IPS DF 19.7 (cell line): ENCODE measurements at regions not wholly inside any gene's neighbourhood (a gene's known extent, or its start where the extent isn't known, plus 50 kb on each side); places are given as distances from the start of the nearest gene placed in this dataset.
"Not testable (repeated sequence)": the region's sequence is repeated elsewhere in the genome, so short reads cannot be mapped to it uniquely, and the experiment has no call there.

Source experiments
- DNase-seq: peaks from one replicate; pipeline ENCODE4 v3.0.0-alpha.2; 2013; ENCODE audit warnings: low read depth, low spot score

DNA sequence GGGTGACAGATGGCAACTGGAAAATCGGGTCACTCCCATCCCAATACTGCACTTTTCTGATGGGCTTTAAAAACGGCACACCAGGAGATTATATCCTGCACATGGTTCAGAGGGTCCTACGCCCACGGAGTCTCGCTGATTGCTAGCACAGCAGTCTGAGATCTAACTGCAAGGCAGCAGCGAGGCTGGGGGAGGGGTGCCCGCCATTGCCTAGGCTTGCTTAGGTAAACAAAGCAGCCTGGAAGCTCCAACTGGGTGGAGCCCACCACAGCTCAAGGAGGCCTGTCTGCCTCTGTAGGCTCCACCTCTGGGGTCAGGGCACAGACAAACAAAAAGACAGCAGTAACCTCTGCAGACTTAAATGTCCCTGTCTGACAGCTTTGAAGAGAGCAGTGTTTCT lies 158.7 kb upstream of the MOCS2 start:
- not testable (repeated sequence) for DNase-seq

DNA sequence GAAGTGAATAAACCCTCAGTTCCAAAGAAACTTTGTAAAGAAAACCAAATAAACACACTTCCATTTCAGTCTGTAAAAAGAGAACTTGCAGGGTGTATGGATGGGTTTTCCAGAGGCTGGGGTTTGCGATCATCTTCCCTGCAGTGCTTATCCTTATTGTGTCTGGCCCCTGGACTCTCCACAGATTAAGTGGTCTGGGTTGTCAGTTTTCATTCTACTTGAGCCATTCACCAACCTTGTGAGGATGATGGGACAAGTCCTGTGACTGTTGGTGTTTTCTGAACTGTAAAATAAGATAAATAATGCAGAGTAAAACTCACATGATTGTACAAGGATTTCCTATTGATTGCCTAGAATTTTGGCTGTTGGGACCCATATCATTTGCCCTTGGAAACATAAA lies 166.1 kb upstream of the MOCS2 start:
- DNase-seq = no peak

DNA sequence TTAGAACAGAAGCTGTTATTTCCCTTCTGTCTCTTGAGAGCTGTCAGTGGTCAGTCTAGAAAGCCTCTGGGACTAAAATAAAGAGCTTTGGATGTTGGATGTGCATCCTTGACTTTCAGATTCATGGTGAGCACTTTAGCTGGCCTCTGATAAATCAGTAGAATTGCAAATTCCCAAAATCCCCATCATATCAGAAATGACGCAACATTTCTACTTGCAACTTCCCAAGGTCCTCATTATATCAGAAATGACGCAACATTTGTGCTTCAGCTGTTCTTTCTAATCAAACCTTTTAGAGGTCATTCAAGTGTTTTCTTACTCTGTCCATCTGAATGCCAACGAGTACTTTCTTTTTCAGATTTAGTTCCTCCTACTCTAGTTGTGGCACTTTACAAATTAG lies 167.3 kb upstream of the MOCS2 start:
- DNase-seq = no peak

DNA sequence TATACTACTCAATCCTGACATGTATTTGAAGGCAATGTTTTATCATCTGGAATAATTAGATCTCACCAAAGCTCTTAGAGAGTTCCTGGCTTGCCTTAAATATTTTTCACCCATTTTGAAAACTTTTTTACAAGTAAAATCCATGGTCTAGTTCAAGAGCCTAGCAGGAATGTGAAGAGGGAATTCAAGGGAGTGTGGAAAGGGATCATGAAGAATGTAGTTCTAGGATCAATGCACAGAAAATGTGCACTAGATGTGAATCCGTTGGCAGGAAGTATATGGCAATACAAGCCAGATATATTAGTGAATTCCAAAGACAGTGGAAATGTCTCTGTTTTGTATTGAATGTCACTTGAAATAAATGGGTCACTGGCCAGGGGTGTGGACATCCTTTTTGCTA lies 167.9 kb upstream of the MOCS2 start:
- DNase-seq = no peak

DNA sequence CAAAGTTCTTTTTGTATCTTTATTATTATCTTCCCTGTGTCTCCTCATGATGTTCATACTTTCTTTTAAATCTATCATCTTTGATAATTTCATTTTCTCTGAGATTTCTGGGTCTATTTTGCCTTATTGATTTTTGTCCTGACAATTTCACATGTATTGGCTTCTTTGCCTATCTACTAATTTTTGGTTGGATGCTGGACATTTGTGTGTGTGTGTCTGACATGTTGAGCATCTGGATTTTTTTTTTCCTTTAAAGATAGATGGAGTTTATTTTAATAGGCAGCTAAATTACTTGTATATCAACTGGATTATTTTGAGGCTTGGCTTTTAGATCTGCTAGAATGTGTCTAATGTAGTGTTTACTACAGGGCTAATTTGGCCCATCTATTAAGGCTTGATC lies 178.0 kb upstream of the MOCS2 start:
- DNase-seq = no peak

DNA sequence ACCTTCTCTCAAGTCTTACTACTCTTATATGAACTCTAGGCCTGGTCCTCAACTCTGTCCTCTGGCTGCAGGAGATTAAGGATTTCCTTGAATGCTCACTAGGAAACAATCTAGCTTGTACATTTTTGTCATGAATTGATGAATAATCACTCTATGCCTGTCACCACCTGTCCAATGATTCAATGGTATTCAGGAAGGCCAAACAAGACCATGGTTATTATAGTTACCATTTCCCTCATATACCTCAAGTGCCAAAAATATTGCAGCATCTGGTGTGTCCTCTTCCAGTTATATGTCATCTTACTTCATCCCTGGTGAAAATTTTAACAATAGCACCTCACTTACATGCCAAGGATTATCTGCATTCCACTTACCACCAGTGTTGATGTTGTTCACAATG lies 179.0 kb upstream of the MOCS2 start:
- no peak for DNase-seq

DNA sequence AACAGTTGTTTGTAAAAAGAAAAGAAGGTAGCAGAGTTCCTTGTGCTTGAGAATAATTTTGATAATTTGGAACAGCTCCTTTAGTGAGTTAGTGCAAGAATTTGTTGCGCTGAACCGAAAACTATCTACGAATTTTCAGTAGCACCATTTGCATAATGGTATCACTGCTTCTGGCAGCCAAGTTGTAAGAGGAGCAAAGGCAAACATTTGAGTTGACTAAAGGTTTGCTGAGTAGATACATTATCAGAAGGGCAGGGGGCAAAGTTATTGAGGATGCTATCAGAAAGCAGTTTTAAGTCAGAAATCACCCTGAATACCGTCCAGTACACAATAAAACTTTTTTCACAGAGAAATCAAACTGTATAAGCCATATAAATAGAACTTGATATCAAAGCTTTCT lies 181.5 kb upstream of the MOCS2 start:
- DNase-seq = no peak

DNA sequence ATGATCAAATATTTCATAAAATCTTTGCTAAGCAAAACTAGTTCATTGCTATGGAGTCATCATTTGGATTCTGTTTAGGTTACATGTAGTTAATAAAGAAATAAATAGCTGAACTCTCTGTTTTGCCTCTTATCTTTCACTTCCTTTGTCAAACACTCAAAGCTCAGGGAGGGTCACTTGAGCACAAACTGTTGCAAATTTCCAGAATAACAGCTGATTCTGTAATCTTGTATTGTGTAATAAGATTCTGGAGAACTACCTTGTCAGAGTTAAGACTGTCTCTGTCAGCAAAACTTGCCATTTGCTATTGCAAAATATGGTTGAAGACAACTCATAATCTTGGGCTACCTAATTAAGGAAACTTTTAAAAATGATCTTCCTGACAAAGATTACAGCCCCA lies 182.0 kb upstream of the MOCS2 start:
- no peak for DNase-seq

DNA sequence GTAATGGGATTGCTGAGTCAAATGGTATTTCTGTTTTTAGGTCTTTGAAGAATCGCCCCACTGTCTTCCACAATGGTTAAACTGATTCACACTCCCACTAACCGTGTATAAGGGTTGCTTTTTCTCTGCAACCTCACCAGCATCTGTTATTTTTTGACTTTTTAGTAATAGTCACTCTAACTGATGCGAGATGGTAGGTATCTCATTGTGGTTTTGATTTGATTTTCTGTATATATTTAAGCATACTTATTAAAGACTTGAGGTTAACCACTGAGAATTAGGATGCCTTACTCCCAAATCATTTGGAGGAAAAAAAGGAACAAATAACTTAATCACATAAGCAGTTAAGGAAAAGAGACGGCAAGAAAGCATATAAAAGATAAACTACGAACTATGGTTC lies 181.6 kb upstream of the FST start:
- no peak for DNase-seq

DNA sequence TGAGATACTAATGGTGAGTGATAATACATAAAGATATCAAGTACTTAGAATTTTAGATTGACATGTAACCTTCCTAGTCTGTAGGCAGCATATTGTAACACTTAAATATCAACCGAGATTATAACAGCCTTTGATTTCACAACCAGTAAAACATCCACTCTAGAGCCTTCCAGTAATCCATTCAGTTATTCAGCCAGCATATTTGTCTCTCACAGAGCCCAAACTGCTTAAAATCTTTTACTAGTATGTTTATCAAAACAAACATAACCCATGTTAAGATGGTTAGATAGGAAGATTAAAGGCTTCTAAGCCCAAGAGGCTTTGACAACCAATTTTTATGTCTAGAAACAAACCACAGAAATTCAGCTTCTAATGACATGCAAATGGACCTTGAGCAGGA lies 177.9 kb upstream of the FST start:
- DNase-seq = no peak

DNA sequence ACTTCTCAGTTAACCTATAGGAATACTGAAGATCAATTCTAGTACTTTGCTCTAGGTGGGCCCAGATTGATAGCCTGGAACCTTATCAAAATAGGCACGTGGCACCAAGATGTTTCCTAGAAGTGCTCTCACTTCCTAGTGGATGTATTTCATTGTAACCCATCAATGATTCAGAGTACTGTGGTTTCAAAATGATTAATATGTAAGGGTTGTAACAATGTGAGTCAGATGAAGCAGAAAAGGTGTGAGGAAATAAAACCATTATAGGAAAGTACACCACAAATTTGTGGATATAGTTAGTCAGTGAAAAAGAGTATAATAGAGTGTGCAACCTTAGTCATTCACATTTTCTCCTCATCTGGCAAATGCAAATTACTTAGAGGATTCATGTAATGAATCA lies 177.3 kb upstream of the FST start:
- no peak for DNase-seq

DNA sequence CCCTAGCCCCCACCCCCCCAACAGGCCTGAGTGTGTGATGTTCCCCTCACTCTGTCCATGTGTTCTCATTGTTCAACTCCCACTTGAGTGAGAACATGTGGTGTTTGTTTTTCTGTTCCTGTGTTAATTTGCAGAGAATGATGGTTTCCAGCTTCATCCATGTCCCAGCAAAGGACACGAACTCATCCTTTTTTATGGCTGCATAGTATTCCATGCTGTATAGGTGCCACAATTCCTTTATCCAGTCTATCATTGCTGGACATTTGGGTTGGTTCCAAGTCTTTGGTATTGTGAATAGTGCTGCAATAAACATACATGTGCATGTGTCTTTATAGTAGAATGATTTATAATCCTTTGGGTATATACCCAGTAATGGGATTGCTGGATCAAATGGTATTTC lies 175.1 kb upstream of the FST start:
- not testable (repeated sequence) for DNase-seq

DNA sequence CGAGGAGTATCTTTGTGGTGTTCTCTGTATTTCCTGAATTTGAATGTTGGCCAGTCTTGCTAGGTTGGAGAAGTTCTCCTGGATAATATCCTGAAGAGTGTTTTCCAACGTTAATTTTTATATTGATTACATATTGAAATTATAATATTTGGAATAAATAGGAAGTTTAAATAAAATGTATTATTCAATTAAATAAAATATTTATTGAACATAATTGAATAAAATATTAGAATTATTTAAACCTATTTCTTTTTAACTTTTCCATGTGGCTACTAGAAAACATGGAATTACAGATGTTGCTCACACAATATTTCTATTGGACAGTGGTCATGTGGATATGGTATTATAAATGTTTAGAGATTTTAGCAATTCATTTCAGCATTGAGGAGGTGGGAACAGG lies 170.8 kb upstream of the FST start:
- no peak for DNase-seq

DNA sequence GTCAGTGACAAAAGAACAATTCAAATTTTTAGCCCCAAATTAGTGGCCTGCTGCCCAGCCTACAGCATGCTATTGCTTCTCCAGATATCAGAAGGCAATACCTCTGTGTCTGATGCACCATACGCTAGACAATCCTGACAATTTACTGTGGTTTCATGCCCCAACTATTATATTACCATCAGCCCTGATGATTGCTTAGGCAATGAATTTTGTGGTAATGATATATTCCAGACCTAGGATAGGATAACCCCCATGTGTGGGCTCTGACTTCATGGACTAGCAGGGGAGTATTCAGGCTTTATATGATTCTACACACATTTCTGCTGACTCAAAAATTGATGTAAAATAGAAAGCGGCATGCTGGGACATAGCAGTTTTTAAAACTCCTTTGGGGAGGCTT lies 168.7 kb upstream of the FST start:
- DNase-seq = no peak

DNA sequence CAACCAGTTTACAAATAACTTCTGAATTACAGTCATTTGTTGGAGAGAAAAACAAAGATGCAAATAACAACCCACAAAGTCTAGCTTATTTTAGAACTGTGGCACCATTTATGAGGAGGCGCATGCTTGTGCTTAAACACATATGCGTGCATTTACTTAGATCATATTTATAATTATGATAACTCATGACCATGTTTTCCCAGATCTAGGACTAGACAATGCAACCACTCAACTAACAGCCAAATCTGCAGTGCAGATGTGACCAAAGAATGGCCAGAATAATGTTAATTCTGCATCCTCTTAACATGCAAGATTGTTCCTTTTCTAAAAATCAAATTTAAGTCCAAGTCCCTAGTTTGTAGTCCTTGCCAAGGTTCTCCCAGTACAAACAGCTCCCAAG lies 167.3 kb upstream of the FST start:
- no peak for DNase-seq

DNA sequence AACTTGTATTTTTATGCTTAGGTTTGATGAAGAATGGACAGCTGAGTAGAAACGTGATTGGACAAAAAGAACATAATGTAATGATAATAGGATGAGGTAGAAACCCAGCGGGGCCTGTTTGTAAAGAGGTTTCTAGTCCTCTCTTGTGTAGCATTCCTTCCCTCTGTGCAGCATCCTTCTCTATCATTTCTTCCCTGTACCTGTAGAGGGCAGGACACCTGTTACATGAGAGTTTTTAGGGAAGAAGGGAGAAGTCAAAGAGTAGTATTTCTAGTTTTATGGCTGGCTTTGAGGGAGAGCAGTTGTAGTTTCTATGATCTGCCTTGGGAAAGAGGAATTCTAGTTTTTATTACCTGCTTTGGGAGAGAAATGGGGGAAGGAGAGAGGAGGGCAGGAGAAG lies 162.1 kb upstream of the FST start:
- no peak for DNase-seq

DNA sequence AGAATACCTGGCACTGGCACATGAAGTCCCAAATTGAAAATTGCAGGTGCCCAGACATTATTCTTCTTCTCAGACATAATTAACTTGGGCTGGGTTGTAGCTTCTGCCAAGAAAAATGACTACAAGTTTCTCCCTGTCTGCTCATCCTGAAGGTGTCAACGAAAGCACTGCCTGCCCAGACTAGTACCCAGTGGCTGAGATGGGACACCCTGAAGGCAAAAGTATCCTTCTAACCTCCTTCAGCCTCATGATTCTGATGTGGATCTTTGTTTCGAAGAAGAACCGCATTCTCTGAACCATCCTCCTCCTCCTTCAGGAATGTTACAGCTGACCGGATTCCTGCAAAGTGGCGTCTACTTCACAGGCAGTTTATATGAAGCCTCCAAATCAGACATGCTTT lies 161.1 kb upstream of the FST start:
- DNase-seq = no peak

DNA sequence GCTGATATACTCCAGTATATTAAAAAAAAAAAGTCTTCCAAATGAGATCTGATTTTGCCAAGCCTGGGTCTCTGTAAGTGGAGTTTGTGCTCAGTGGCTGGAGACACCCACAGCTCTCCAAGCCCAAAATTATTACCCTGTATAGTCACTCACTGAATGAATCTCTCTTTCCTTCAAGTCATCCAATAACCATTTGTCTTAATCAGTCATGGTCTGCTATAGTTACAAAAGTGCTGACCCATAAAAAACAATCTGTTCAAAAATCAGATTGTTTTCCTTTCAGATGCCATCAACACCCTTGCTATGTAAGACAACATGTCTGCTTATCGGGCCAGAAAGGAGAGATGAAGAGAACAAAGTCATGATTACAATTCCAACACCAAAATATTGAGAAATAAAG lies 159.4 kb upstream of the FST start:
- DNase-seq = no peak

DNA sequence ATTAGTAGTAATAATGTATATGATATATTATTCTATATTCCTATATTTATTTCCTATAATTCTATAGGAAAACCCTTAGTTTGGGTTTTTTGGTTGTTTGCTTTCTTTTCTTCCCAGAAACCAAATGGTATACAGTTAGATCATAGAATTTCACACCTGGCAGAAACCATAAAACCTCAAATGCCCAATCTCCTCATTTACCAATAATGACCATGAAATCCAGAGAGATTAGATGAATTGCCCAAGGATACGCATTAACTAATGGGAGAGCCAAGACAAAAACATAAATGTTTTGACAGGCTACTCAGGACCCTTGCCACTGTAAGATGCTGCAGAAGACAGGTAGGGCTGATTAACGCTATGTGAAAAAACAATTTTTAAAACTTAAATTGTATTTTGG lies 158.7 kb upstream of the FST start:
- DNase-seq = no peak

DNA sequence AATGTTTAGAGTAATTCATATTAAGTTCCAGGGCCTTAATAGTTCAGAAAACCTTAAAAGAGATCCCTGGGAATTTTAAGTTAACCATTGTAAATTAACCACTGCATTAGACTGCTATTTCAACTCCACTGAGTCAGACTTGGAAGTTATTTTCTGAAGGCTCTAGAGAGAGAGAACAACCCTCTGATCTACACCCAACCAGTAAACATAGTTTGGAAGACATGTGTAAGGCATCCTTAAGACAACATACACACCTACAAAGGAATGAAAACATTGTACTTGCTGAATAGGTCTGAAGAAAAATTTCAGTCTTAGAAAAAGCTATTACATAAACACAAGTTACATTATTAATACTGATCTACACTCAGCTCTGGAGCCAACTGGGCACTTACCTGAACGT lies 158.2 kb upstream of the FST start:
- no peak for DNase-seq

DNA sequence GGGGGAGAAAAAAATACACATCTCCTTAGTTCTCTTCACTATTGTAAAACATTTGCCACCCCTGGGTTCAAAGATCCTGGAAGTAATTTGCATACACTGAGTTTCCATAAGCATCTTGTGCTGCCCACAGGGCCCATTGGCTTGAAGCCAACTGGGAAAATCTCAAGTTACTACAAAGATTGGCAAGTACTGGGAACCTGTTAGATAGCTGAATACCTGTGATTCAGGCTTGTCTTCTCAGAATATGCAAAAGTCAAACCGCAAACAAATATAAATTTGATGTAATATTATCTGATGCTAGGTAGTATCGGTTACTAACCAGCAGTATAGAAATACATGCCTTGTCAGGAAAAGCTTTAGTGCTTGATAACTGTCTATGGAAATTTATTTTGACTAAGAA lies 156.9 kb upstream of the FST start:
- DNase-seq = no peak

DNA sequence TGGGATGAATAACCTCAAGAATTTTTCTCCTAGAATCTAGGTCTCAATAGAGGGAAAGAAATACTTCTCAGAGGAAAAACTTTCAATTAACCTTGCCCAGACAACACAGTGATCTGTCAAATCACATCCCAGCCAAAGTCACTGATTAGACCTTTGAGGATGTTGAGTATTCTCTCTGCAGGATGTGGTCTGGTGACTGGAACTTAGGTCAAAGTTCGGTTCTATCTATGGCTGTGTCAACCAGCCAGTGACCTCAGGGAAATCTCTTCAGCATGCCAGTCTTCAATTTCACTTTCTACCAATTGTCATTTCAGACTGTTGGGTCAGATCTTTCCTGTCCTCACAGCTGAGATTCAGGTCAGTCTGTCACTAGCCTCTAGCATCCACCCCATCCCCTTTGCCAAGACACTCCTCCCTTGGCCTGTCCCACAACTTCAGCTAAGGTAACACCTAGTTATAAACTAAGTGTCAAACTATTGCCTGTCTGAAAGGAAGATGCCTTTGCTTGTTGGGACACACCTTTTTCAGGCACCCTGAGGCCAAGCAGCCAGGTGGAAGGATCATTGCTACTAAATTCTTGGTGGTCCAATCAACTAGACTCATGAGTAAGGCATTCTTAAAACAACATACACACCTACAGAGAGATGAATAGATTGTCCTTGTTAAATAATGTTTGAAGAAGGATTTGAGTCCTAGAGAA lies 156.3 kb upstream of the FST start:
- DNase-seq = no peak

DNA sequence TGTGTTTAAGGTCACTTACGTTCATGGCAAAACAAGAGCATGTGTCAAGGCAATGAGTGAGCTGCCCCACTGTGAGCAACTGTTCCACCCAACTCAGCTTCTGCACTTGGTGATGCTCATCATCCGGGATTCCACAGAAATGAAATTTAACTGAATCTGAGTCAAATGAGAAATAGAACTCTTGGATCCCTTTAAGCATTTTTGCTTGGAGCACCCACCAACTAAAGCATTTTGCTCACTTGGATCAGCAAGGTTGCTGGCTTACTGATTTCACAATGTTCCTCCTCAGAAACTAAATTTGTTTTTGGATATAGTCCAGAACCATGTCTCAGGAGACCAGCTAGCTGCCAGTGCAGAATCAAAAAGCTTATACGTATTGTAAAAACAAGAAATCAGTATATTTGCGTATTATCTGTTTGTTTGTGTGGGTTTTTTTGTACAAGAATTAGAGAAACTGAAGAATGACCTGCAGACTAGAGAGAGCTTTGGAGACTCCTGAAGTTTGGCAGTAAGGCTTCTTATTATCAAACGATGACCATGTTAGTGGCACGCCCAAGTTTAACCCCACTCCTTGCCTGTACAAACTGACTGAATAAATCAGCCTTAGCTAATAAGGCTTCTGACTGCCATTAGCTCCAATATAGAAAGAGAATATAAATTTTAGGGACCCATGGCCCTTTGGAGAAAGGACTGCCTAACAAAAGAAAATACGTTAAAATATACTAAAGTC lies 153.8 kb upstream of the FST start:
- DNase-seq = no peak
